BE2C (cell line): ENCODE measurements at regions not wholly inside any gene's neighbourhood (a gene's known extent, or its start where the extent isn't known, plus 50 kb on each side); places are given as distances from the start of the nearest gene placed in this dataset.

Experiments used
- DNase-seq: peaks from one replicate; pipeline ENCODE4 v3.0.0-alpha.2; 2020
- H3K27me3 ChIP-seq: fragments of 250-450 bp; sonication (Bioruptor Pico); 2 replicates; pipeline ENCODE4 v1.5.1; 2020; ENCODE audit warnings: mild to moderate bottlenecking
- H3K36me3 ChIP-seq: fragments of 250-450 bp; sonication (Bioruptor Pico); 2 replicates; pipeline ENCODE4 v1.5.1; 2020; ENCODE audit warnings: mild to moderate bottlenecking
- H3K4me1 ChIP-seq: fragments of 250-450 bp; sonication (Bioruptor Pico); 2 replicates; pipeline ENCODE4 v1.5.1; 2020
- H3K4me3 ChIP-seq: 2 replicates; pipeline ENCODE4 v1.5.1; 2011; ENCODE audit warnings: low read depth, low read length
- H3K9me3 ChIP-seq: fragments of 250-450 bp; sonication (Bioruptor Pico); 2 replicates; pipeline ENCODE4 v1.5.1; 2020
- TF ChIP-seq, protein P1 (sequence below): IDR thresholded peaks from 2 replicates; pipeline ENCODE4 v1.5.1; 2012; ENCODE audit warnings: mild to moderate bottlenecking, low read depth, low read length

DNA sequence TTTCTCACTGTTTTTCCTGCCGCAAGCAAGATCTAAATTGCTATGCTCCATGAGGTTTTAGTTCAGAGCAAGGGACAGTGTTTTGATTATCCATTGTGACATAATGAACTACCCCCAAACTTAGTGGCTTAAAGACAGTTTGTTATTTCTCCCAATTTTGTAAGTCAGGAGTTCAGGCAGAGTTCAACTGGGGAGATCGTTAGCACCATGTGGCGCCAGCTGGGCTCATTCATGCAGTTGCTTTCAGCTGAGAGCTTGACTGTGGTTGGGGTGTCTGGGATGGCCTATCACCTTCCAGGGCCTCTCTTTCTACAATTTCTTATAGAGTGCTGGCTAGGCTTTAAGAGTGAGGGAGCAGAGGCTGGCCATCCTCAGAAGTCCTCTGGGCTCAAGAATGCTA, 382.9 kb upstream of the CELF4 start:
- Histone ChIP-seq H3K27me3 (no peaks in the 10 kb centered on the region), H3K9me3 (no peaks in the 10 kb centered on the region), H3K36me3 (no peaks in the 10 kb centered on the region), H3K4me3 (no peak overlapping the region), H3K4me1 (no peaks in the 10 kb centered on the region)
- TF ChIP-seq, protein P1, sequence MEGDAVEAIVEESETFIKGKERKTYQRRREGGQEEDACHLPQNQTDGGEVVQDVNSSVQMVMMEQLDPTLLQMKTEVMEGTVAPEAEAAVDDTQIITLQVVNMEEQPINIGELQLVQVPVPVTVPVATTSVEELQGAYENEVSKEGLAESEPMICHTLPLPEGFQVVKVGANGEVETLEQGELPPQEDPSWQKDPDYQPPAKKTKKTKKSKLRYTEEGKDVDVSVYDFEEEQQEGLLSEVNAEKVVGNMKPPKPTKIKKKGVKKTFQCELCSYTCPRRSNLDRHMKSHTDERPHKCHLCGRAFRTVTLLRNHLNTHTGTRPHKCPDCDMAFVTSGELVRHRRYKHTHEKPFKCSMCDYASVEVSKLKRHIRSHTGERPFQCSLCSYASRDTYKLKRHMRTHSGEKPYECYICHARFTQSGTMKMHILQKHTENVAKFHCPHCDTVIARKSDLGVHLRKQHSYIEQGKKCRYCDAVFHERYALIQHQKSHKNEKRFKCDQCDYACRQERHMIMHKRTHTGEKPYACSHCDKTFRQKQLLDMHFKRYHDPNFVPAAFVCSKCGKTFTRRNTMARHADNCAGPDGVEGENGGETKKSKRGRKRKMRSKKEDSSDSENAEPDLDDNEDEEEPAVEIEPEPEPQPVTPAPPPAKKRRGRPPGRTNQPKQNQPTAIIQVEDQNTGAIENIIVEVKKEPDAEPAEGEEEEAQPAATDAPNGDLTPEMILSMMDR = no peak
- no peak for DNase-seq

DNA sequence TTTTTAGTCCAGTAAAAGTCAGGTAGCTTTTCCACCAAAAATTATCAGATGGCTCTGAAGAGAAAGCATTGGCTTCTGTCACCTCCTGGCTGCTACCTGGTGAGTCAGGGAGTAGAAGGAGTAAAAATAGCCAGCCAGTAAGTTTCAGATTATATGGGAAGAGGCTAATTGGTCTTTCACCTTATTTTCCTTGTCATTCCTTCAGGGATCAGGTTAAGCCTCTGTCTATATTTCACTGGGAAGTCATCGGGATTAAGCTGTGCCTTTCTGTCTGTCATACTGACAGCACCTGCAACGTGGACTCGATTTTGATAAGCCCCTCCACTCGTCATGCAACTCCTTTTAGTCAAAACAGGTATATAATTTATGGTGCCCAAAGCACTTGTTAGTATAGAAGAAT, 380.7 kb upstream of the CELF4 start:
- TF ChIP-seq, protein P1 = no peak
- no peak for DNase-seq
- H3K27me3 ChIP-seq = no peaks in the 10 kb centered on the region

DNA sequence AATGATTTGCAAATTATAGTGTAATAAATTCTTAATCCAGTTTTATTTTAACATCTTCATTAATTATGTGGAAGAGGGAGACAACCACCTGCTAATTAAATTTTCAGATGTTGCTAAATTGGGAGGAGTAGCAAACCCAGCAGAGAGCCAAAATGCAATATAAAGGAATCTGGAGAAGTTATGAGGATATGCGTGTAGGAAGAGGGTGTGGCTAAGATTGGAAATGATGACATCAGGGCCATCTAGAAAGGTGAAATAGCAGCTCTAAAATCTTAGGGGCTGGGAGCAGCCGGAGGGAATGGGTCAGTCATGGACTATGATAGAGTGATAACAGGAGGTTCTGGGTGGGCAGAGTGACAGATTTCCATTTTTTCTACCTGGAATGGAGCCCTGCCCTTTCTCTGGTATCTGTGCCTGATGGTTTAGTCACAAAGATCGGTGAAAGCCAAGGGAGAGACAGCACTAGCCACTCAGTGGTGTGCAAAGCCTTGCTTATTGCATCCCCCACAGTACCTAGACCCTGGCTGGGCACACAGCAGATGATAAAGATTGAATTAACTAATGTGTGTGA, 379.2 kb upstream of the CELF4 start:
- Histone ChIP-seq H3K36me3 (no peaks in the 10 kb centered on the region), H3K4me1 (no peaks in the 10 kb centered on the region), H3K27me3 (no peaks in the 10 kb centered on the region), H3K4me3 (no peak overlapping the region), H3K9me3 (no peaks in the 10 kb centered on the region)
- TF ChIP-seq, protein P1 = no peak
- no peak for DNase-seq

More for the DNA sequence above, 380.7 kb upstream of the CELF4 start:
- Histone ChIP-seq H3K4me3 (no peak overlapping the region), H3K4me1 (no peaks in the 10 kb centered on the region), H3K36me3 (no peaks in the 10 kb centered on the region), H3K9me3 (no peaks in the 10 kb centered on the region)

DNA sequence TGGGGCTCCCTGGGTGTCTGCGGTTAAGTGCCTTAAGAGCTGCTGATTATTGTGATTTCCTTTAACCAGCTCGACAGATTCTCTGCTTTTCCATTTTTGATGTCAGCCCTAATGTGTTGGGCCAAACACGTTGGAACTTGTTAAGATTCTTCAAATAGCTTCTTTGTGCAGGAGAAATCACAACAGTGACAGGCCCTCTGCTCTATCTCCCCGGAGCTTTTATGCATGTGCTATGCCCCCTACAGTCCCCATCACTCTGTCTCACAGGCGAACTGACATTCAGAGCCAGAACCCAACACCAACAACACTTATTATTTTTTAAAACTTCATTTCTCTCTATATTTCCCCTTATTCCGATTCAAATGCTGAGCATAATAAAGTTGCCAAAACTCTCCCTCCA, 371.7 kb upstream of the CELF4 start:
- Histone ChIP-seq H3K9me3 (no peaks in the 10 kb centered on the region), H3K36me3 (no peaks in the 10 kb centered on the region), H3K4me3 (no peak overlapping the region), H3K27me3 (no peaks in the 10 kb centered on the region), H3K4me1 (no peaks in the 10 kb centered on the region)
- TF ChIP-seq, protein P1 = no peak
- no peak for DNase-seq

DNA sequence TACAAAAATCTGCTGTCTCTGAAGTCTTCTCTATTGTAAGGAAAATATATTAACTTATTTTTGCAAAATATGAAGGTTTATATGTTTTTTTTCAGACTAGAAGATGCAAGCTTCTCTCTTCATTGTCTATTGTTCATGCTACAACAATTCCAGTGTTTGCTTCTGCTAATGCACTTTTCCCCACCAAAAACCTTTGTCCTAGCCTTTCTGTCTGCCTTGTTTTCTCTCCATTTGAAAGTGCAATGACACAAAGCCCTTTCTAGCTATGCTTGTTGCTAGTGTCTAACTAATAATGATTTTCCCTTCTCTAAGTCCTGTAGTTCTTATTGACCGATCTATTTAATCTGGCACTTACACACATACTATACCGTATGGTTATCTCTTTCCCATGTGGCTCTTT, 369.5 kb upstream of the CELF4 start:
- Histone ChIP-seq H3K4me3 (no peak overlapping the region), H3K9me3 (no peaks in the 10 kb centered on the region), H3K4me1 (no peaks in the 10 kb centered on the region), H3K27me3 (no peaks in the 10 kb centered on the region), H3K36me3 (no peaks in the 10 kb centered on the region)
- DNase-seq = no peak
- TF ChIP-seq, protein P1 = no peak

DNA sequence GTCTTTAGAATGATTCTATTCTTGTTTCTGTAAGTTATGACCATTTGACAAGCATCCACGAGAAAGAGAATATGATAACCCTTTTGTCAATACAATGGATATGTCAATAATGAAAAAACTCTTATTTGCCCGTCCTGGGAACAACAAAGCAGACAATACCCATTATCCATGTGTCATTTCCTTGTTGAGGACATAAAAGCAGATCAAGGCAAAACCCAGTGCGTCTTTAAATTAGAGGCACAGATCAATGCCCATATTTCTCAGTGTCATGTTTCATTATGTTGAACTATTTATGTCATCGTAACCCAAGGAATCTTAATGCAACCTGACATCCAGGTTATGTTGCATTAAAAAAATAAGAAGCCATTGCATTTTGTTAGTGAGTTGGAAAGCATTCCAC, 365.0 kb upstream of the CELF4 start:
- no peak overlapping the region for H3K4me3 ChIP-seq
- H3K27me3 ChIP-seq = no peaks in the 10 kb centered on the region
- H3K4me1 ChIP-seq = no peaks in the 10 kb centered on the region
- DNase-seq = no peak
- TF ChIP-seq, protein P1 = no peak
- H3K9me3 ChIP-seq = no peaks in the 10 kb centered on the region
- H3K36me3 ChIP-seq = no peaks in the 10 kb centered on the region
